Neural cell (in vitro differentiated cells): ENCODE measurements at regions not wholly inside any gene's neighbourhood (a gene's known extent, or its start where the extent isn't known, plus 50 kb on each side); places are given as distances from the start of the nearest gene placed in this dataset.

Source experiments
- CTCF ChIP-seq: fragments of 450-650 bp; IDR thresholded peaks from 2 replicates; pipeline ENCODE4 v1.5.1; 2014; ENCODE audit warnings: antibody characterized with exemption, mild to moderate bottlenecking, moderate library complexity; ENCODE audit not compliant: poor library complexity, severe bottlenecking
- EP300 ChIP-seq: fragments of 450-650 bp; conservative IDR thresholded peaks from 2 replicates; pipeline ENCODE4 v1.6.1; 2014; ENCODE audit warnings: antibody characterized with exemption, mild to moderate bottlenecking, moderate library complexity; ENCODE audit not compliant: poor library complexity, severe bottlenecking
- EZH2 ChIP-seq: fragments of 200-600, 300-800 bp; shearing (Covaris generic), sonication (generic); IDR thresholded peaks from 2 replicates; pipeline ENCODE4 v1.6.1; 2014; ENCODE audit warnings: antibody characterized with exemption, low read length, borderline replicate concordance, mild to moderate bottlenecking; ENCODE audit not compliant: insufficient read depth, poor library complexity, severe bottlenecking
- MXI1 ChIP-seq: fragments of 450-650 bp; conservative IDR thresholded peaks from 2 replicates; pipeline ENCODE4 v1.6.1; 2014; ENCODE audit warnings: antibody characterized with exemption, mild to moderate bottlenecking; ENCODE audit not compliant: poor library complexity, severe bottlenecking
- POLR2AphosphoS5 ChIP-seq: IDR thresholded peaks from 2 replicates; pipeline ENCODE4 v1.6.1; 2012
- RAD21 ChIP-seq: fragments of 450-650 bp; conservative IDR thresholded peaks from 2 replicates; pipeline ENCODE4 v1.6.1; 2014; ENCODE audit warnings: antibody characterized with exemption, mild to moderate bottlenecking, moderate library complexity
- REST ChIP-seq: IDR thresholded peaks from 2 replicates; pipeline ENCODE4 v1.6.1; 2012; ENCODE audit warnings: borderline replicate concordance
- SMC3 ChIP-seq: fragments of 450-650 bp; conservative IDR thresholded peaks from 2 replicates; pipeline ENCODE4 v1.6.1; 2014; ENCODE audit warnings: antibody characterized with exemption, mild to moderate bottlenecking, moderate library complexity; ENCODE audit not compliant: poor library complexity
- TAF1 ChIP-seq: IDR thresholded peaks from 2 replicates; pipeline ENCODE4 v1.6.1; 2012; ENCODE audit warnings: low read depth

- no peak for TF ChIP-seq CTCF
- no peak for TF ChIP-seq EP300
- no peak for TF ChIP-seq REST
- no peak for TF ChIP-seq POLR2AphosphoS5
- TF ChIP-seq MXI1 = no peak
- no peak for TF ChIP-seq RAD21
- TF ChIP-seq TAF1 = no peak
- no peak for TF ChIP-seq SMC3
- no peak for TF ChIP-seq EZH2
These were observed 595.5 kb upstream of the PFKP start for GRCh38 chr10:2471811-2472210.
